GM12878 (cell line): ENCODE measurements at regions not wholly inside any gene's neighbourhood (a gene's known extent, or its start where the extent isn't known, plus 50 kb on each side); places are given as distances from the start of the nearest gene placed in this dataset.

ENCODE experiments used
- EP300 ChIP-seq, 2 experiments: fragments of 150-350 bp in 1 of 2; IDR thresholded peaks; 2 replicates each; pipeline ENCODE4 v1.6.1; 2011 to 2012; ENCODE audit warnings: low read depth in 2 of 2, low read length in 2 of 2, borderline replicate concordance in 1 of 2, improper control_type of control experiment in 1 of 2, inconsistent platforms in 1 of 2; ENCODE audit not compliant: control insufficient read depth in 1 of 2
- JUND ChIP-seq: IDR thresholded peaks from 2 replicates; pipeline ENCODE4 v1.6.1; 2012; ENCODE audit warnings: low read depth, mild to moderate bottlenecking, low read length, improper control_type of control experiment, moderate library complexity

- TF ChIP-seq EP300 (IDR thresholded peaks at IDR 0.05; ENCODE audit: borderline replicate concordance in 1 of 2, control insufficient read depth in 1 of 2, low read depth in 2 of 2, low read length in 2 of 2), result no peak
- TF ChIP-seq JUND, result no peak
Observed at GRCh38 chr12:83939718-83940117, 972.9 kb downstream of the SLC6A15 start.
